Stomach smooth muscle (tissue), 2 donors: ENCODE measurements at regions not wholly inside any gene's neighbourhood (a gene's known extent, or its start where the extent isn't known, plus 50 kb on each side); places are given as distances from the start of the nearest gene placed in this dataset.

ENCODE experiments used
- H3K27ac ChIP-seq: one replicate; pipeline ENCODE4 v1.7.0; 2013; ENCODE audit warnings: mild to moderate bottlenecking, low read length, inconsistent platforms
- H3K27me3 ChIP-seq, 2 donors: one replicate each; pipeline ENCODE4 v1.7.0; 2013; ENCODE audit warnings: low read length in 2 of 2; ENCODE audit not compliant: insufficient read depth in 2 of 2, control insufficient read depth in 1 of 2
- H3K36me3 ChIP-seq, 2 donors: one replicate each; pipeline ENCODE4 v1.7.0; 2013; ENCODE audit warnings: low read length in 2 of 2; ENCODE audit not compliant: control insufficient read depth in 2 of 2, insufficient read depth in 2 of 2
- H3K4me1 ChIP-seq: one replicate; pipeline ENCODE4 v1.7.0; 2013; ENCODE audit warnings: low read length; ENCODE audit not compliant: control insufficient read depth, insufficient read depth
- H3K4me3 ChIP-seq, 2 donors: one replicate each; pipeline ENCODE4 v1.7.0; 2013; ENCODE audit warnings: low read length in 2 of 2
- H3K9ac ChIP-seq, 2 donors: one replicate each; pipeline ENCODE4 v1.7.0; 2013; ENCODE audit warnings: low read length in 2 of 2, mild to moderate bottlenecking in 1 of 2
- H3K9me3 ChIP-seq, 2 donors: one replicate each; pipeline ENCODE4 v1.7.0; 2013; ENCODE audit warnings: low read length in 2 of 2; ENCODE audit not compliant: control insufficient read depth in 2 of 2
- donor health status: healthy.
- donor health status: Pancreatic carcinoma.

GRCh38 chr10:43867667-43868565 is 219.2 kb upstream of the ZNF32 start:
- Histone ChIP-seq H3K9me3 (no peaks in the 10 kb centered on the region), H3K36me3 (no peaks in the 10 kb centered on the region), H3K27ac (no peak overlapping the region), H3K4me1 (peaks cover 10% of the 10 kb centered on the region), H3K4me3 (no peak overlapping the region), H3K9ac (no peak overlapping the region), H3K27me3 (no peaks in the 10 kb centered on the region)

- Histone ChIP-seq H3K27ac (no peak overlapping the region), H3K36me3 (no peaks in the 10 kb centered on the region), H3K4me1 (peaks cover 10% of the 10 kb centered on the region), H3K9ac (no peak overlapping the region), H3K27me3 (no peaks in the 10 kb centered on the region), H3K9me3 (no peaks in the 10 kb centered on the region), H3K4me3 (no peak overlapping the region)
These were observed 218.4 kb upstream of the ZNF32 start for GRCh38 chr10:43867113-43867512.

GRCh38 chr10:43866712-43867111 is 218.0 kb upstream of the ZNF32 start:
- Histone ChIP-seq H3K27ac (no peak overlapping the region), H3K36me3 (no peaks in the 10 kb centered on the region), H3K4me1 (peaks cover 10% of the 10 kb centered on the region), H3K9ac (no peak overlapping the region), H3K27me3 (no peaks in the 10 kb centered on the region), H3K9me3 (no peaks in the 10 kb centered on the region), H3K4me3 (no peak overlapping the region)

- Histone ChIP-seq H3K36me3 (no peaks in the 10 kb centered on the region), H3K4me3 (no peak overlapping the region), H3K4me1 (peaks cover 10% of the 10 kb centered on the region), H3K27ac (no peak overlapping the region), H3K9me3 (no peaks in the 10 kb centered on the region), H3K9ac (no peak overlapping the region), H3K27me3 (no peaks in the 10 kb centered on the region)
These were observed 216.8 kb upstream of the ZNF32 start for GRCh38 chr10:43865265-43866135.

- no peaks in the 10 kb centered on the region for H3K36me3 ChIP-seq
- no peak overlapping the region for H3K27ac ChIP-seq
These were observed 216.0 kb upstream of the ZNF32 start for GRCh38 chr10:43864656-43865055.

GRCh38 chr10:43863859-43864591 is 215.3 kb upstream of the ZNF32 start:
- no peak overlapping the region for H3K4me3 ChIP-seq
- H3K4me1 ChIP-seq, result peaks cover 10% of the 10 kb centered on the region
- no peak overlapping the region for H3K9ac ChIP-seq
- H3K27me3 ChIP-seq, result no peaks in the 10 kb centered on the region
- H3K36me3 ChIP-seq, result no peaks in the 10 kb centered on the region
- no peaks in the 10 kb centered on the region for H3K9me3 ChIP-seq
- no peak overlapping the region for H3K27ac ChIP-seq

More at GRCh38 chr10:43864656-43865055, 216.0 kb upstream of the ZNF32 start:
- Histone ChIP-seq H3K4me3 (no peak overlapping the region), H3K27me3 (no peaks in the 10 kb centered on the region), H3K9me3 (no peaks in the 10 kb centered on the region), H3K4me1 (peaks cover 10% of the 10 kb centered on the region), H3K9ac (no peak overlapping the region)

GRCh38 chr10:43863270-43863669 is 214.6 kb upstream of the ZNF32 start:
- Histone ChIP-seq H3K4me1 (peaks cover 10% of the 10 kb centered on the region), H3K27ac (no peak overlapping the region), H3K4me3 (no peak overlapping the region), H3K36me3 (no peaks in the 10 kb centered on the region), H3K9ac (no peak overlapping the region), H3K27me3 (no peaks in the 10 kb centered on the region), H3K9me3 (no peaks in the 10 kb centered on the region)

- no peaks in the 10 kb centered on the region for H3K36me3 ChIP-seq
- no peak overlapping the region for H3K27ac ChIP-seq
- H3K27me3 ChIP-seq, result no peaks in the 10 kb centered on the region
- no peak overlapping the region for H3K4me3 ChIP-seq
- no peak overlapping the region for H3K9ac ChIP-seq
- peaks cover 10% of the 10 kb centered on the region for H3K4me1 ChIP-seq
- no peaks in the 10 kb centered on the region for H3K9me3 ChIP-seq
These were observed 214.1 kb upstream of the ZNF32 start for GRCh38 chr10:43862756-43863155.

- no peak overlapping the region for H3K4me3 ChIP-seq
- H3K9me3 ChIP-seq, result no peaks in the 10 kb centered on the region
- peaks cover 10% of the 10 kb centered on the region for H3K4me1 ChIP-seq
- H3K27ac ChIP-seq, result no peak overlapping the region
- H3K27me3 ChIP-seq, result no peaks in the 10 kb centered on the region
- H3K36me3 ChIP-seq, result no peaks in the 10 kb centered on the region
- H3K9ac ChIP-seq, result no peak overlapping the region
These were observed 213.5 kb upstream of the ZNF32 start for GRCh38 chr10:43861966-43862751.

GRCh38 chr10:43859016-43859525 is 210.4 kb upstream of the ZNF32 start:
- Histone ChIP-seq H3K36me3 (no peaks in the 10 kb centered on the region), H3K9me3 (no peaks in the 10 kb centered on the region), H3K4me3 (no peak overlapping the region), H3K9ac (no peak overlapping the region), H3K4me1 (peaks cover 6% of the 10 kb centered on the region), H3K27me3 (no peaks in the 10 kb centered on the region), H3K27ac (no peak overlapping the region)
